ENCODE measurements at regions not wholly inside any gene's neighbourhood (a gene's known extent, or its start where the extent isn't known, plus 50 kb on each side); places are given as distances from the start of the nearest gene placed in this dataset.

GRCh38 chrX:78429172-78429571 lies 101.8 kb upstream of the CYSLTR1 start:
- TF ChIP-seq POLR2A (IDR thresholded peaks at IDR 0.05) (no peak), CTCF (IDR thresholded peaks at IDR 0.05) (no peak)

Data from body of pancreas (tissue), 4 donors.